Lower leg skin (tissue), 4 donors: ENCODE measurements at regions not wholly inside any gene's neighbourhood (a gene's known extent, or its start where the extent isn't known, plus 50 kb on each side); places are given as distances from the start of the nearest gene placed in this dataset.

Experiments
- DNase-seq, 2 donors: peaks; one replicate each; pipeline ENCODE4 v3.0.0-alpha.2; 2019; ENCODE audit warnings: low spot score in 2 of 2
- H3K4me3 ChIP-seq: fragments of 200-600 bp; sonication (generic); 2 replicates; pipeline ENCODE4 v1.5.1; 2017; ENCODE audit warnings: mild to moderate bottlenecking, low read depth; ENCODE audit not compliant: poor library complexity, severe bottlenecking
- CTCF ChIP-seq, 3 donors: fragments of 450-650 bp; IDR thresholded peaks; one replicate each; pipeline ENCODE4 v1.5.1; 2016; ENCODE audit warnings: antibody characterized with exemption in 3 of 3, mild to moderate bottlenecking in 3 of 3, moderate library complexity in 2 of 3
- POLR2A ChIP-seq, 2 donors: fragments of 450-650 bp; IDR thresholded peaks; one replicate each; pipeline ENCODE4 v1.6.1; 2016 to 2017; ENCODE audit warnings: antibody characterized with exemption in 2 of 2, mild to moderate bottlenecking in 1 of 2, moderate library complexity in 1 of 2
- WGBS, 2 donors: methylation state at CpG; one replicate each; pipeline ENCODE4 v1.1.5; 2018; 5-methylcytosine and 5-hydroxymethylcytosine counted together
- intact Hi-C: fragments of 100-400 bp; cut with DNase I; formaldehyde crosslinking; loops from one replicate; pipeline ENCODE4 v1.15.0; 2023; ENCODE audit warnings: low total_unique reads

- TF ChIP-seq POLR2A (IDR thresholded peaks at IDR 0.05): no peak
- TF ChIP-seq CTCF (IDR thresholded peaks at IDR 0.05): no peak
- intact Hi-C loops: no loop called here
- WGBS, 2 donors: 81% methylated on average over 8 of the region's 8 CpGs
- no peak overlapping the region for H3K4me3 ChIP-seq
- no peak for DNase-seq
Measured at GRCh38 chr4:62199291-62199810, 999.2 kb downstream of the ADGRL3 start.

GRCh38 chr4:62196338-62196737 lies 996.2 kb downstream of the ADGRL3 start:
- DNase-seq: no peak
- no peak overlapping the region for H3K4me3 ChIP-seq
- intact Hi-C loops: no loop called here
- 87 to 92% methylated on average over 5 of the region's 5 CpGs for WGBS, 2 donors
- TF ChIP-seq POLR2A (IDR thresholded peaks at IDR 0.05): no peak
- TF ChIP-seq CTCF (IDR thresholded peaks at IDR 0.05): no peak

- WGBS, 2 donors: 84 to 91% methylated on average over 2 of the region's 2 CpGs
- no peak for DNase-seq
- intact Hi-C loops: no loop called here
- no peak for TF ChIP-seq CTCF (IDR thresholded peaks at IDR 0.05)
- no peak for TF ChIP-seq POLR2A (IDR thresholded peaks at IDR 0.05)
- no peak overlapping the region for H3K4me3 ChIP-seq
Measured at GRCh38 chr4:62194342-62194741, 994.2 kb downstream of the ADGRL3 start.

- intact Hi-C loops: no loop called here
- no peak for DNase-seq
- WGBS, 2 donors: 35% methylated on average over 3 of the region's 3 CpGs
- no peak for TF ChIP-seq POLR2A (IDR thresholded peaks at IDR 0.05)
- no peak overlapping the region for H3K4me3 ChIP-seq
Measured at GRCh38 chr4:62193761-62194160, 993.6 kb downstream of the ADGRL3 start.

- no peak for DNase-seq
- WGBS, 2 donors: 43 to 53% methylated on average over 7 of the region's 7 CpGs
- no peak overlapping the region for H3K4me3 ChIP-seq
- TF ChIP-seq CTCF (IDR thresholded peaks at IDR 0.05): no peak
- no peak for TF ChIP-seq POLR2A (IDR thresholded peaks at IDR 0.05)
- intact Hi-C loops: no loop called here
Measured at GRCh38 chr4:62191451-62192240, 991.5 kb downstream of the ADGRL3 start.

- no peak for TF ChIP-seq POLR2A (IDR thresholded peaks at IDR 0.05)
- TF ChIP-seq CTCF (IDR thresholded peaks at IDR 0.05): no peak
- intact Hi-C loops: no loop called here
- 73 to 80% methylated on average over 1 of the region's 1 CpG for WGBS, 2 donors
- no peak for DNase-seq
- H3K4me3 ChIP-seq: no peak overlapping the region
Measured at GRCh38 chr4:62170235-62170634, 970.1 kb downstream of the ADGRL3 start.
